AG20443 (cell line): ENCODE measurements at regions not wholly inside any gene's neighbourhood (a gene's known extent, or its start where the extent isn't known, plus 50 kb on each side); places are given as distances from the start of the nearest gene placed in this dataset.
"Not testable (repeated sequence)": the region's sequence is repeated elsewhere in the genome, so short reads cannot be mapped to it uniquely, and the experiment has no call there.

Experiments used
- DNase-seq: peaks from one replicate; pipeline ENCODE4 v3.0.0; 2012; ENCODE audit warnings: low spot score, mixed read lengths

DNA sequence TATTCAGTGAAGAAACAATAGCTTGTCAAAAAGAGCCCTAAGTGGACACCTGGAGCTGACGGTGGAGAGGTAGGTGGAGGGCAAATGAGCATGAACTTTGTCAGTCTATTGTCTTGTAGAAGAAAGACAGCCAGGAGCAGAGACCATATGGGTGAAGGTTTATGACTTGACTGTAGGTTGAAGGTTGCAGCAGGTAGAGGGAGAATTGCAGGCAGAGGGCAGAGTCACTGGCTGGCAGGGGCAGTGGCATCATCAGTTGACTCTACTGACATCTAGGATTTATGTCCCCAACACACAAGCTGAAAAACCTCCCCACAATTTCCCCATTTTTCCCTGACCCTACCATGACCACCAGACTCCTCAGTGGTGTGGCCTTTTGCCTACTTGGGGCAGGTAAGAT is 243.6 kb upstream of the PRSS58 start:
- no peak for DNase-seq

DNA sequence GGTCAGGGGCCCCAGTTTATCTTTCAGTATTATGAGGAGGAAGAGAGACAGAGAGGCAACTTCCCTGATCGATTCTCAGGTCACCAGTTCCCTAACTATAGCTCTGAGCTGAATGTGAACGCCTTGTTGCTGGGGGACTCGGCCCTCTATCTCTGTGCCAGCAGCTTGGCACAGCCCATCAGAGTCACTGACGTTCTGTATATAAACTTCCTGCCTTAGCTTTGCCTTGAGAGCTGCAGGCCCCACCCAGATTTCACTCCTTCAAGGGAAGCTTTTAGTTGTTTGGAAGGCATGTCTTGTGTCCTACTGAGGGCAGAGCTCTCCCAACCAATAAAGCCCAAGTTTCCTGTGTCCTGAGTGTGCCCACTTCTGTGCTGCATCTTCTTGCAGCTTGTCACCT is 242.5 kb upstream of the PRSS58 start:
- DNase-seq, result no peak

DNA sequence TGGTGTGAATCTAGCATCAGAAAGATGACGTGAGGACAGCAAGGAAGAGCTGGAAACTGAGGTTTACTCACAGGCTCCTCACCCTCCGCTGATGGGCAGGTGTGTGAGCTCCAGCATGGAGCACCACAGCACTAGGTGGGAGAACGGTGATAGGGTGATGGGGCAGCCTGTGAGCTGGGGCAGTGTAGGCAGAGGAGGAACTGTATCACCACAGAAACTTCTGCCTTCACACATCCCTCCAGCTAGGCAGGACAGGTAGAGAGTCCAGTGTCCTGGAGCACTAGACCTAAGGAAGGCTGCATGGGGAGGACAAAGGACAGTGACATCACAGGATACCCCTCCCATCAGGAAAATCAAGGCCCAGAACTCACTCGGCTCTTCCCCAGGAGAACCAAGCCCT is 241.8 kb upstream of the PRSS58 start:
- DNase-seq, result no peak

DNA sequence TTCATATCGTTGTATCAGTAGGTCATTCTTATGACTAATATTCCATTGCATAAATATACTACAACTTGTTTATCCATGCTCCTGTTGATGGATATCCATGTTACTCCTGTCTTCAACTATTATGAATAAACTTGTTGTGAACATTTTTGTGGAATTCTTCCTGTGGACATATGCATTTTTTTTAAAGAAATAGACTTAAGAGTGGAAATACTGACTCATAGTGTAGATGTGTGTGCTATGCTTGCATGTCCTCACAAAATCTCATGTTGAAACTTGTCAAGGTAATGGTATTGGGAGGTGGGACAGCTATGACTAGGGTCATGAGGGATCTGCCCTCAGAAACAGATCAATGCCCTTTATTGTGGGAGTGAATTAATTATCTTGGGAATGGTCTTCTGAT is 240.5 kb upstream of the PRSS58 start:
- no peak for DNase-seq

DNA sequence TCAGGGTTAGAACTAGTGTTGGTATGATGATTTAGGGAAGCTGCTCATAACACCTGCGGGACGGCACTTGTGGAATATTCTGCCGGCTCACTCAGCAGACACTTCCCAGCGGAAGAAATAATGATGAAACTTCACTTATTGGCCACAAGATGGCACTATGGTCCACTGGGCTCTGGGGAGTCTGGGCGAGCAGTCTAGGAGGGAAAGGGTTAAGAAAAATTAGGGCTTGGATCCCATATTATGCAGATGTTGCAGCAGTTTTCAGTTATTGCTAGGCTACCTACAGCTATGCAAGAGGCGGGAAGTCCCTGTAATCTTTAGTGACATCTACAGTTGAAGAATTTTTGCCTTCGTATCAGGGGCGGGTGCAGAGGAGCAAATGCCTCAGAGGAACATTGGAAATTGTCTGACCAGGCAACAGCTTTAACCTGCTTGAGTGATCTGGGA is 238.7 kb upstream of the PRSS58 start:
- peak; percentile 60 for DNase-seq

DNA sequence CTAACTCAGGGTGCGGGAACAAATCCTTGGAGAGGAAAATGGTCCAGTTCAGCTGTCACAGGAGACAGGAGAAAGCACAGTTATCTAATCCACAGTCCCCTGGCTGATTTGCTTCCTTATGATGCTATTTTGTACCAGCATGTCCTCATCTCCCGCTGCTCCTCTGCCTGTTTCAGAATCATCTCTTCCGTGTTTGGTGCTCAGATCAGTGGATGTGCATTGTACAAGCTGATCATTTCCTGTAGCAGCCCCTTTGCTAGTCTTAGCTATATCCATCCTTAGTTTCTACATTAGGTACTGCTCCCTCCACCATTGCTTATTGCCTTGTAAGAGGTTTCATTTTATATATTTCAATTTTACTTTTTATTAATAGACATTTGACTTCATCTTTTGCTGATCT is 238.0 kb upstream of the PRSS58 start:
- DNase-seq, result not testable (repeated sequence)

DNA sequence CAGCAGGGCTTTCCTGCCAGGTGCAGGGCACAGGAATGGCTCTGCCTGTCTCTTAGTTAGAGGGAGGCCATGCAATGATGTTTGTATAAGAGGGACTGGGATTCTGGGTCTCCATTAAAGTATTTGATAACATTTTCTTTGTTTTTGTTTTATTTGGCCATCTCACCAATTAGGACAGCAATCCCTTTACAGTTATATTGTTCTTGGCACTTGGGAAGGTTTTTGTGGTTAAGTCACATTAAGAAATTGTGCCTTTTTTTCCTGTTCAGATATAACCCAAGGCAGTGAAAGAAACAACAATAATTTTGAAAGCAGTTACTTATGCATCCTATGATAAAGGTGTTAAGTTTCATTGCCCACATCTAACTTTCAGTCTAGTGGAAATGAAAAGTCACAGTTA is 237.4 kb upstream of the PRSS58 start:
- DNase-seq, result not testable (repeated sequence)

DNA sequence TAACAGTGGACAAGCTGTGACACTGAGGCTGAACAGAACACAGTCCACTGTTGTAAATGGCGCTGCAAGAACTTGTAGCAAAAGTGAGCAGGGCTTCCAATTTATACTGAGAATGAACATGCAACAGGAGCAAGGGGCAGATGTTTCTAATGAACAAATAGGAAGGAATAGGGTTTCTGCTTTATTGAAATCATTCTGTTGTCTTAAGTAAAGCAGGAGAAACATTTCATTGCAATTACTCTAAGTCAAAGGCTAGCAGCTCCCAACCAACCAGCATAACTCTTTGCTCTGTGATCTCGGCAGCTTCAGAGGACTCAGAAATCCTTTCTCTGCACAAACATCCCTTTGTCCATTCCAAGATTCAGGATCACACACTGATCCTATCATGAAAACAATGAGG is 236.2 kb upstream of the PRSS58 start:
- no peak for DNase-seq

DNA sequence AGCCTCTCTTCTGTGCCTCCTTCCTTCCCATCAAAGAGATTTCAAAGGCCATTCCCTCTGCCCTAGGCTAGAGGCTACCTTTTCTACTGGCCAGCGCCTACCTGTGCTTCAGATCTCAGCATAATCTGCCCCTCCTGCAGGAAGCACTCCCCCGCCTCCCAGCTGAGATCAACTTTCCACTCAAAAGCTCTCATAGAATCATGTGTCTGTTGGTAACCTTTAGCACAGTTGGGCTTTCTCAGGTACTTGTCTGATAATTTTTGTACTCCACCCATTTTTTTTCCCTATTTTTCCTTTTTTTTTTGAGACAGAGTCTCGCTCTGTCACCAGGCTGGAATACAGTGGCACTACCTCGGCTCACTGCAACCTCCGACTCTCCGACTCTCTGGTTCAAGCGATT is 231.0 kb upstream of the PRSS58 start:
- DNase-seq, result no peak

DNA sequence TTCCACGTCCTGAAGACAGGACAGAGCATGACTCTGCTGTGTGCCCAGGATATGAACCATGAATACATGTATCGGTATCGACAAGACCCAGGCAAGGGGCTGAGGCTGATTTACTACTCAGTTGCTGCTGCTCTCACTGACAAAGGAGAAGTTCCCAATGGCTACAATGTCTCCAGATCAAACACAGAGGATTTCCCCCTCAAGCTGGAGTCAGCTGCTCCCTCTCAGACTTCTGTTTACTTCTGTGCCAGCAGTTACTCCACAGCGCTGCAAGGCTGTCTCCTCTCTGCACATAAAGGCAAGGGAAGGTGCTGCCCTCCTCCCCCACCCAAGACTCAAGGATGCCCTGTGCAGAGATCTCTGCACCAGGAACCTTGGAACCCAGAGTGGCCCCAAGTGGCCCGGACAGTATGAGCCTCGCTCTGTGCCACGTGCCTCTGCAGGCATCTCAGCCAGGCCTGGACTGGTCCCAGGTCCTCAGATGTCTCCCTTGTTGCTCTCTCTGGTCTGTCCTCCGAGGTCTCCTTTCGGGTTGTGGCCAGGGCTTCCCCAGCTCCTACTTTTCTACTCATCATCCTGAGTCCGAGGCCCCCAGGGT is 230.3 kb upstream of the PRSS58 start:
- DNase-seq, result no peak

DNA sequence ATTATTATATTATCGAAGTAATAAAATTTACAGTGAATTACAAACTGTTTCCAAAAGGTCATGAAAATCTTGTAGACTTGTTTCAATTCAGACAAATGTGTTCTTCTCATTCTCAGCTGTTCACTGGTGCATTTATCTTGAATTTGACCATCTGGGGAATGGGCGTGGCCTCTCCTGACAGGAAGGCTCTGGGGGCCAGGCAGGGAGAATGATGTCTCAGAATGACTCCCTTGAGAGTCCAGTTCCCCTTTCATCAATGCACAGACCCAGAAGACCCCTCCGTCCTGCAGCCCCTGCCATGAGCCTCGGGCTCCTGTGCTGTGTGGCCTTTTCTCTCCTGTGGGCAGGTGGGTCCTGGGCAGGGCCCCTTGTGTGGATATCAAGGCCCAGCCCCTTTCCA is 229.7 kb upstream of the PRSS58 start:
- not testable (repeated sequence) for DNase-seq

DNA sequence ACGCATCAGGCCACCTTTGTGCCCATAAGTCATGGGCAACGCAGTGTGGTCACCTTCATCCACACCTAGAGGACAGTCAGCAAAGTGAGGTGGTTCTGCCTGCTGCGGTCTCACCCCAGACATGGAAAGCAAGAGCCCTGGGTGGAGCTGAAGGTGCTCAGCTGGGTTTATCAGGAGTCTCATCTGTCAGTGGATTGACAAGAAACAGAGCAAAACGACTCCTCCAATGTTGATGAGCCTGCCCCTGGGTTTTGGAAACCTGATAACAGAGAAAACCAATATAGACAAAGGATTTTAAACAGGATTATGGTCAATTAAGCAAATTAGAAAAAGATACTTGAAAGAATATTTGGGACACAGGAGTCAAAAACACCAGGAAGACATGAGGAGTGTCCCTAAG is 229.3 kb upstream of the PRSS58 start:
- DNase-seq, result no peak

DNA sequence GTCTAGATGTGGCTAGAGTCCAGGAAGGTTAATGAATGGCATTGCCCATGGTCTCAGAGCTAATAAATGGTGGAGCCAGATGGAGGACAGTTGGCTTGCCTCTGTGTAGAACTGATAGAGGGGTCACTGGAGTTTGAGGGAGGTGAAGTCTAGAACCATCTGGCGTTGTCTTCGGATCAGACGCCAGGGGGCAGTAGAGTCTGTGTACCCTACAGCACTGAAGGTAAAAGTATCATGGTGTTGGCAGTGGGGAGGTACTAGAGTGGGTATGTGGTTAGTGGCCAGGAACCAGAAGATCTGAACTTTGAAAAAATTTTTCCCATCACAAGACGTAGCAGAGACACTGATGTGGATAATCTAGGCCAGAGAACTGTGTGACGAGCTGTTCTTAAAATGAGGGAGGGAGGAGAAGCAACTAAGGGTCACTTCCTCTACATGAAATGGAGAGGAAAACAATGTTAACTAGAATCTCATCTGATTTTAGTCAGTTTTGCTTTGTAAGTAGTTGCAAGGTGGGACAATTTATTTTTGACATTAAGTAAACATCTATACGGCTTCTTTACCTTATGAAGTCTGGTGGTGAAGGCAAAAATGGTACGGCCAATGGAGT is 227.9 kb upstream of the PRSS58 start:
- peak; percentile 21 for DNase-seq

DNA sequence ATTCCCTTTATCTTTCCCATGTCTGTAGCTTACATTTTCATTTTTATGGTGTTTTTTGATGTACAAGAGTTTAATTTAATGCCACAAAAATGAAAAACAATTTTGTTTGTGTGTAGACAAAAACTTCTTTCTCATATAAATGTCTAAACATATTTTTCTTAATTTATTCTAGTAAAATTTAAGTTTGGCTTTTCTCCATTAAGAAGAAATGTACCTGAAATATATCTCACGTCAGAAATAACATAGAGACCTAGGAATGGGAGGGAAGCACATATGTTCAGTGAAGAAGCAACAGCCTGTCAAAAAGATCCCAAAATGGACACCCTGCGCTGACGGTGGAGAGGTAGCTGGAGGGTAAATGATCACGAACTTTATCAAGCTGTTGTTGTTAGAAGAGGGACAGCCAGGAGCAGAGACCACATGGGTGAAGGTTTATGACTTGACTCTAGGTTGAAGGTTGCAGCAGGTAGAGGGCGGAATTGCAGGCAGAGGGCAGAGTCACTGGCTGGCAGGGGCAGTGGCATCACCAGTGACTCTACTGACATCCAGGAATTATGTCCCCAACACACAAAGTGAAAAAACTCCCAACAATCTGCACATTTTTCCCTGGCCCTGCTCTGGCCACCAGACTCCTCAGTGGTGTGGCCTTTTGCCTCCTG is 225.9 kb upstream of the PRSS58 start:
- DNase-seq, result no peak

DNA sequence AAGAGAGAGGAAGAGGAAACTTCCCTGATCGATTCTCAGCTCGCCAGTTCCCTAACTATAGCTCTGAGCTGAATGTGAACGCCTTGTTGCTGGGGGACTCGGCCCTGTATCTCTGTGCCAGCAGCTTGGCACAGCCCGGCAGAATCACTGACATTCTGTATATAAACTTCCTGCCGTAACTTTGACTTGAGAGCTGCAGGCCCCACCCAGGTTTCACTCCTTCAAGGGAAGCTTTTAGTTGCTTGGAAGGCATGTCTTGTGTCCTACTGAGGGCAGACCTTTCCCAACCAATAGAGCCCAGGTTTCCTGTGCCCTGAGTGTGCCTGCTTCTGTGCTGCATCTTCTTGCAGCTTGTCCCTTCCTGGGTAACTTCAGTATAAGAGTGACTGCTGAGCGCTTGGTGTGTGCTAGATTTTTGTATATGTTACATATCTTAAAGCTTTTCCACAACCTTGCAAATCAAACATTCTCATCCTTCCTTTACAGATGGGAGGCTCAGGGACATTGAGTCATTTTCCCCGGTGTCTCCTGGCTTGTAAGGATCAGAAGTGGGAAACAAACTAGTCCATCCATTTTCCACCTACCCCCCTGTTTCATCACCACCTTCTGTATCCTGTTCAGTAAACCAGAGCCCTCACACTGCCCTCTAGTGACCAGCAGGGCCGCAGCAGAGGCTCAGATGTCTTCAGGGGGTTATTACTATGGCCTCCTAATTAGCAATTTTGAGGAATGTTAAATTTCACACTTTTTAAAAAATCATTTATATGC is 225.2 kb upstream of the PRSS58 start:
- peak; percentile 69 for DNase-seq

DNA sequence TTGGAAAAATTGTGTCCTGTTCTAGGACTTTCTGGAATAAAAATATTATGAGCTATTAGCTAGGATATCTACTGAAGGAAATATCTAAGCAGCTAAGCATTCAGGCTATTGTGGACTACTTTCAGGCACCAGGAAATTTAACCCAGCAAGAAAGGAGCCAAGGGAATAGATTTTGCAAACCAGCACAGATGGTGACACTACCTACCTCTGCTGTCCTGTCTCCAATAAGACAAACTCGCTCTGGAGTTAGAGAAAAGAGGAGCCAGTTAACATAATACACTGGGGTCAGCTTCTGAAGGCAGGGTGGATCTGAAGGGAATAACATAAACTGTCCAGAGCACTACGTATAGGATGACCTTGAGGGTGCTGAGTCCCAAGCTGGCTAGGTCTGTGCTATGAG is 223.7 kb upstream of the PRSS58 start:
- peak; percentile 13 for DNase-seq

DNA sequence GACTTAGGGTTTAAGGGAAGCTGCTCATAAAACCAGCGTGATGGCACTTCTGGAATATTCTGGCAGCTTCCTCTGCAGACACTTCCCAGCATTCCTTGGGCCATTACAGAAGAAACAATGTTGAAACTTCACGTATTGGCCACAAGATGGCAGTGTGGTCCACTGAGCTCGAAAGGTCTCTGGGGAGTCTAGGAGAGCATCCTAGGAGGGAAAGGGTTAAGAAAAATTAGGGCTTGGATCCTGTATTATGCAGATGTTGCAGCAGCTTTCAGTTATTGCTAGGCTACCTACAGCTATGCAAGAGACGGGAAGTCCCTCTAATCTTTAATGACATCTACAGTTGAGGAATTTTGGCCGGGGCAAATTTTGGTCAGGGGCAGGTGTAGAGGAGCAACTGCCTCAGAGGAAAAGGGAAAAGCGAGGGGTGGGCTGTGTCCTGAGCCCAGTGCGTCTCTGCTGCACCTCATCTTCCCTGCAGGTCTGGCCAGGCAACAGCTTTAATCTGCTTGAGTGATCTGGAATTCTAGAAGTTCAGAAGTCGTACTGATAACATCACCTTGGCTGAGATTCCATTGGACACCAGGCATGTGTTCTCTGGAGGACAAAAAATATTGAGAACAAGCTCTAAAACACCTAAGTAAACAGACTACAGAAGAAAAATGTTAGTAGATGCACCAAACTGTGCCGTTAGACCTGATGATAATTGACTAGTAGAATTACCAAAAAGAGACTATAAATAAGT is 220.8 kb upstream of the PRSS58 start:
- peak; percentile 33 for DNase-seq

DNA sequence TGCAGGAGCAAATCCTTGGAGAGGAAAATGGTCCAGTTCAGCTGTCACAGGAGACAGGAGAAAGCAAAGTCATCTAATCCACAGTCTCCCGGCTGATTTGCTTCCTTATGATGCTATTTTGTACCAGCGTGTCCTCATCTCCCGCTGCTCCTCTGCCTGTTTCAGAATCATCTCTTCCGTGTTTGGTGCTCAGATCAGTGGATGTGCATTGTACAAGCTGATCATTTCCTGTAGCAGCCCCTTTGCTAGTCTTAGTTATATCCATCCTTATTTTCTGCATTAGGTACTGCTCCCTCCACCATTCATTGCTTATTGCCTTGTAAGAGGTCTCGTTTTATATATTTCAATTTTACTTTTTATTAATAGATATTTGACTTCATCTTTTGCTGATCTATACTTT is 219.9 kb upstream of the PRSS58 start:
- not testable (repeated sequence) for DNase-seq

DNA sequence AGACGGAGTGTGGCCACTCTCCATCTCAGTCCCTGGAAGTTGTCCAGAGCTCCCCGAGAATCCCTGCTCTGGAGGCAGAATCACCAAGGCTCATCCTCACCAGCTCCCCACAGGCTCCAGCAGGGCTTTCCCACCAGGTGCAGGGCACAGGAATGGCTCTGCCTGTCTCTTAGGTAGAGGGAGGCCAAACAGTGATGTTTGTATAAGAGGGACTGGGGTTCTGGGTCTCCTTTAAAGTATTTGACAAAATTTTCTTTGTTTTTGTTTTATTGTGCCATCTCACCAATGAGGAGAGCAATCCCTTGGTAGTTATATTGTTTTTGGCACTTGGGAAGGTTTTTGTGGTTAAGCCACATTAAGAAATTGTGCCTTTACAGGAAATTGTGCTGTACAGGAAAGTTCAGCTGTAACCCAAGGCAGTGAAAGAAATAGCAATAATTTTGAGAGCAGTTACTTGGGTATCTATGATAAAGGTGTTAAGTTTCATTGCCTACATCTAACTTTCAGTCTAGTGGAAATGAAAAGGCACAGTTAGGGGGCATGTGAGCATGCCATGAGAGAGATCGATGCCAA is 219.3 kb upstream of the PRSS58 start:
- peak; percentile 26 for DNase-seq

DNA sequence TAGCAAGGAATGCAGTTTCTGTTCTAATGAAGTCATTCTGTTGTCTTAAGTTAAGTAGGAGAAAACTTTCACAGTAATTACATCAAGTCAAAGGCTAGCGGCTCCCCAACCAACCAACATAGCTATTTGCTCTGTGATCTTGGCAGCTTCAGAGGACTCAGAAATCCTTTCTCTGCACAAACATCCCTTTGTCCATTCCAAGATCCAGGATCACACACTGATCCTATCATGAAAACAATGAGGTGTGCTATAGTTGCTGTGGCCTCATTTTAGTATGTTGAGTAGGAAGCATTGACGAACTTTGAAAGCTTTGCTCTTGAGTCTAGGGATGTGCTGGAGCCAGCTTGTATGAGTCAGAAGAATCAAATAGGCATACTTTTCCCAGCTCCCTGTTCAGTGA is 218.2 kb upstream of the PRSS58 start:
- no peak for DNase-seq

DNA sequence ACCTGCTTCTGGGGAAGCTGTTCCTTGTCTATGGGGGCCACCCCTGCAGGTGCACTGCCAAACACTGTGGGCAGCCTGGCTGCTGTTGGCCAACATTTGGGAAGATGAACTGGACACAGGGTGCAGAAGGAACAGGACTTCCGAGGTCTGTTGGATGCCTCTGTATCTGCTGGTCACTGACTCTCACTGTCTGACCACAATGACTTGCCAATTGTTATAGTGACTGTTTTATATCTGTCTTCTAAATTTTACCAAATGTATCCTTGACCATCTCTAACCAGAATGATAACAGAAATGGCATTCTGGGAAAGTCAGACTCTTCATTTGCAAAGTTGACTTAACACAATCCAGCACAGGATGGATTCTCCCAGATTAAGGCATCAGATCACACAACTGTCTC is 214.0 kb upstream of the PRSS58 start:
- DNase-seq, result no peak

DNA sequence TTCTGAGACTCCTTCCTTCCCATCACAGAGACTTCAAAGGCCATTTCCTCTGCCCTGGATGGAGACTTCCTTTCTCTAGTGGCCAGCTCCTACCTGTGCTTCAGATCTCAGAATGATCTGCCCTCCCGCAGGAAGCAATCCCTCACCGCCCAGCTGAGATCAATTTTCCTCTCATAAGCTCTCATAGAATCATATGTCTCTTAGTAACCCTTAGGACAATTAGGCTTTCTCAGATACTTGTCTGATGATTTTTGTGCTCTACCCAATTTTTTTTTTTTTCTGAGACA is 212.6 kb upstream of the PRSS58 start:
- DNase-seq, result no peak
